CD14-positive monocyte (primary cell): ENCODE measurements at regions not wholly inside any gene's neighbourhood (a gene's known extent, or its start where the extent isn't known, plus 50 kb on each side); places are given as distances from the start of the nearest gene placed in this dataset.

ENCODE experiments used
- DNase-seq, 3 donors: peaks; one replicate each; pipeline ENCODE4 v3.0.0-alpha.2; 2011 to 2022
- H2AFZ ChIP-seq: 2 replicates; pipeline ENCODE4 v1.6.0; 2012; ENCODE audit warnings: mild to moderate bottlenecking, low read depth, low read length, inconsistent platforms; ENCODE audit not compliant: insufficient read depth, poor library complexity, severe bottlenecking
- H3K27ac ChIP-seq, 2 donors: 1 replicate in 1 of 2; 2 replicates in 1 of 2; pipeline ENCODE4 v1.5.1; 2012 to 2013; ENCODE audit warnings: low read length in 2 of 2, control low read depth in 1 of 2, inconsistent platforms in 1 of 2, low read depth in 1 of 2, mild to moderate bottlenecking in 1 of 2
- H3K27me3 ChIP-seq, 2 donors: one replicate each; pipeline versions ENCODE4 v1.6.0 to v1.6.1; 2011 to 2013; ENCODE audit warnings: low read length in 2 of 2; ENCODE audit not compliant: control insufficient read depth in 2 of 2, insufficient read depth in 2 of 2
- H3K36me3 ChIP-seq, 2 donors: replicated peaks in 1 of 2; 1 replicate in 1 of 2; 2 replicates in 1 of 2; pipeline versions ENCODE4 v1.5.1 to v1.6.1; 2012 to 2013; ENCODE audit warnings: low read length in 2 of 2, control low read depth in 1 of 2, inconsistent platforms in 1 of 2, mild to moderate bottlenecking in 1 of 2; ENCODE audit not compliant: insufficient read depth in 2 of 2, control insufficient read depth in 1 of 2
- H3K4me1 ChIP-seq, 2 donors: 1 replicate in 1 of 2; 2 replicates in 1 of 2; pipeline versions ENCODE4 v1.5.1 to v1.6.1; 2012 to 2013; ENCODE audit warnings: low read length in 2 of 2, control low read depth in 1 of 2, inconsistent platforms in 1 of 2, mild to moderate bottlenecking in 1 of 2, moderate library complexity in 1 of 2; ENCODE audit not compliant: insufficient read depth in 2 of 2, control insufficient read depth in 1 of 2
- H3K4me2 ChIP-seq: replicated peaks from 2 replicates; pipeline ENCODE3; 2012; ENCODE audit warnings: low read length, moderate library complexity, mild to moderate bottlenecking; ENCODE audit not compliant: poor library complexity, severe bottlenecking; ENCODE audit errors: extremely low read depth
- H3K4me3 ChIP-seq, 3 experiments: fragments of 200-600 bp in 1 of 3; sonication (generic) in 1 of 3; replicated peaks in 1 of 3; 1 replicate in 2 of 3; 2 replicates in 1 of 3; pipeline ENCODE4 v1.5.1; 2011 to 2013; ENCODE audit warnings: low read length in 3 of 3, mild to moderate bottlenecking in 3 of 3, control low read depth in 2 of 3, low read depth in 2 of 3, inconsistent platforms in 1 of 3, moderate library complexity in 1 of 3
- H3K79me2 ChIP-seq: 2 replicates; pipeline ENCODE4 v1.6.0; 2012; ENCODE audit warnings: mild to moderate bottlenecking, control low read depth, inconsistent platforms, low read length, moderate library complexity; ENCODE audit not compliant: insufficient read depth
- H3K9ac ChIP-seq: 2 replicates; pipeline ENCODE4 v1.6.0; 2017; ENCODE audit warnings: low read length, mild to moderate bottlenecking; ENCODE audit not compliant: insufficient read depth, poor library complexity, severe bottlenecking
- H3K9me3 ChIP-seq, 2 donors: replicated peaks in 1 of 2; 1 replicate in 1 of 2; 2 replicates in 1 of 2; pipeline versions ENCODE4 v1.5.1 to v1.6.1; 2012 to 2013; ENCODE audit warnings: low read length in 2 of 2, control low read depth in 1 of 2; ENCODE audit not compliant: control insufficient read depth in 1 of 2, insufficient read depth in 1 of 2
- H4K20me1 ChIP-seq: 2 replicates; pipeline ENCODE4 v1.6.0; 2012; ENCODE audit warnings: mild to moderate bottlenecking, low read length, control low read depth, moderate library complexity; ENCODE audit not compliant: insufficient read depth
- H3K27ac Mint-ChIP-seq, 7 donors: one replicate each; pipeline ENCODE4 v1.8.0; 2020; ENCODE audit warnings: mild to moderate bottlenecking in 7 of 7, mixed read lengths in 7 of 7, moderate library complexity in 6 of 7, inconsistent platforms in 2 of 7
- H3K27me3 Mint-ChIP-seq, 3 donors: one replicate each; pipeline ENCODE4 v1.8.0; 2021 to 2022; ENCODE audit warnings: low read depth in 3 of 3, mild to moderate bottlenecking in 3 of 3, mixed read lengths in 3 of 3, moderate library complexity in 3 of 3, inconsistent platforms in 1 of 3
- H3K36me3 Mint-ChIP-seq, 2 donors: one replicate each; pipeline ENCODE4 v1.8.0; 2020; ENCODE audit warnings: mixed read lengths in 2 of 2, inconsistent platforms in 1 of 2, mild to moderate bottlenecking in 1 of 2
- H3K4me1 Mint-ChIP-seq: one replicate; pipeline ENCODE4 v1.8.0; 2020; ENCODE audit warnings: mild to moderate bottlenecking, mixed read lengths
- H3K4me3 Mint-ChIP-seq, 2 donors: one replicate each; pipeline ENCODE4 v1.8.0; 2020; ENCODE audit warnings: mild to moderate bottlenecking in 2 of 2, mixed read lengths in 2 of 2, moderate library complexity in 1 of 2
- H3K9me3 Mint-ChIP-seq, 7 donors: one replicate each; pipeline ENCODE4 v1.8.0; 2020 to 2022; ENCODE audit warnings: mixed read lengths in 7 of 7, mild to moderate bottlenecking in 6 of 7, moderate library complexity in 6 of 7, inconsistent platforms in 2 of 7
- WGBS: methylation state at CpG from one replicate; pipeline ENCODE4 v1.1.5; 2013; ENCODE audit warnings: missing lambda C conversion rate; ENCODE audit not compliant: insufficient coverage; 5-methylcytosine and 5-hydroxymethylcytosine counted together
- intact Hi-C, 2 donors: fragments of 100-400 bp; cut with micrococcal nuclease; formaldehyde crosslinking; loops; one replicate each; pipeline versions ENCODE4 v1.15.0 to v1.15.1; 2023
- TF ChIP-seq, protein P1 (sequence below): fragments of 200-600 bp; IDR thresholded peaks from one replicate; pipeline ENCODE4 v1.8.0; 2022; ENCODE audit warnings: antibody characterized with exemption, mild to moderate bottlenecking

DNA sequence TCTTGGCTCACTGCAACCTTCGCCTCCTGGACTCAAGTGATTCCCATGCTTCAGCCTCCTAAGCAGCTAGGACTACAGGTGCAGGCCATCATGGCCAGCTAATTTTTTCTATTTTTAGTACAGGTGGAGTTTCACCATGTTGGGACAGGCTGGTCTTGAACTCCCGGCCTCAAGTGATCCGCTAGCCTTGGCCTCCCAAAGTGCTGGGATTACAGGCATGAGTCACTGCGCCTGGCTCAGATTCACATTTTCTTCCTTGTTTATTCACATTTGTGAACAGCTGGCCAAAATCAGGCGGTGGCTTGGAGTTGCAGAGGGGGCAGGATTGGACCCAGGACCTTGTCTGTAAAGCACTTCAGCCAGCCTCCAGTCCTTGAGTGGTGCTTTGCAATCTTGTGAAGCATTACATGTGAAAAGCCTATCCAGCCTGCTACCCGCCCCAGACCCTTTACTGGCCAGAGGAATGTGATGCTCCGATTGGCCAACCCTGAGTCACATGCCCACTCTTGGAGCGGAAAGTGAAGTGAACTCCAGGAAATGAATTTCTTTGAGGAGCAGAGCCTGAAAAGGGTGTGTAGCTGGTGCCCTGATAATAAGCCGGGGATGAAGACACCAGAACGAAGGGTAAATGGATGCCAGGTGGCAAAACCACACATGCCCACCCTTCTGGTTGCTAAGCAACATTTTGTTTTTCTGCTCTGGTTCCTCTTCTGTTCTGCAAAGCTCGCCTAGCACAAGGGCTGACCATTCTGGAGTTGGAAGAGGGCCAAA is 62.6 kb upstream of the PTPRJ start:
- intact Hi-C loops: no loop called here

DNA sequence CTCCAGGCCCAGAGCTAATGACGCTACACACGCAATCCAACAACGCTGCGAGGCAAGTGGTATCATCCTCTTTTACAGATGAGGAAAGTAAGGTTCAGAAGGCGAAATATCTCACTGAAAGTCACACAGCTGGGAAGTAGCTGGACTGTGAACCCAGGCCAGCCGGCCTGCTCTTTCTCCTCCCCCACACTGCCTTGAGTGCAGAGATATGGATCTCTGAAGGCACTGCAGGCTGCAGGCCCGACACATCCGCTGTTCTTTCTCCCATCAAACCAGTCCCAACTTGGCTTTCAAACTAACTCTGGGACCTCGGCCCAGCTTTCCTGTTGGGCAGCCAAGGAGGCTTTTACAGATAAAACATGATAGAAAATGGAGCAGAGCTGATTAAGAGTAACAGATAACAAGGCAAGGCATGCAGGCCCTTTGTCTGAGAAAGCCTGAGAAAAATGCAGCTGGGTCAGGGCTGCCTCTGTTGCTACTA is 64.0 kb upstream of the PTPRJ start:
- H3K27me3 Mint-ChIP-seq: peaks cover 0 to 2% (median 0%) of the 10 kb centered on the region in 3 donors
- Histone ChIP-seq H3K36me3 (no peaks in the 10 kb centered on the region), H3K27me3 (no peaks in the 10 kb centered on the region), H2AFZ (no peak overlapping the region), H3K27ac (no peak overlapping the region), H3K9me3 (no peaks in the 10 kb centered on the region), H3K4me2 (no peak overlapping the region), H3K4me1 (peaks cover 37 to 49% of the 10 kb centered on the region in 2 donors), H3K79me2 (no peaks in the 10 kb centered on the region), H3K4me3 (no peak overlapping the region), H3K9ac (no peak overlapping the region), H4K20me1 (no peaks in the 10 kb centered on the region)
- H3K9me3 Mint-ChIP-seq: peaks cover 0 to 3% (median 0%) of the 10 kb centered on the region in 7 donors
- 80% methylated on average over 1 of the region's 9 CpGs for WGBS
- no peak overlapping the region for H3K4me3 Mint-ChIP-seq
- TF ChIP-seq, protein P1, sequence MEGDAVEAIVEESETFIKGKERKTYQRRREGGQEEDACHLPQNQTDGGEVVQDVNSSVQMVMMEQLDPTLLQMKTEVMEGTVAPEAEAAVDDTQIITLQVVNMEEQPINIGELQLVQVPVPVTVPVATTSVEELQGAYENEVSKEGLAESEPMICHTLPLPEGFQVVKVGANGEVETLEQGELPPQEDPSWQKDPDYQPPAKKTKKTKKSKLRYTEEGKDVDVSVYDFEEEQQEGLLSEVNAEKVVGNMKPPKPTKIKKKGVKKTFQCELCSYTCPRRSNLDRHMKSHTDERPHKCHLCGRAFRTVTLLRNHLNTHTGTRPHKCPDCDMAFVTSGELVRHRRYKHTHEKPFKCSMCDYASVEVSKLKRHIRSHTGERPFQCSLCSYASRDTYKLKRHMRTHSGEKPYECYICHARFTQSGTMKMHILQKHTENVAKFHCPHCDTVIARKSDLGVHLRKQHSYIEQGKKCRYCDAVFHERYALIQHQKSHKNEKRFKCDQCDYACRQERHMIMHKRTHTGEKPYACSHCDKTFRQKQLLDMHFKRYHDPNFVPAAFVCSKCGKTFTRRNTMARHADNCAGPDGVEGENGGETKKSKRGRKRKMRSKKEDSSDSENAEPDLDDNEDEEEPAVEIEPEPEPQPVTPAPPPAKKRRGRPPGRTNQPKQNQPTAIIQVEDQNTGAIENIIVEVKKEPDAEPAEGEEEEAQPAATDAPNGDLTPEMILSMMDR: no peak
- intact Hi-C loops: no loop called here
- DNase-seq: no peak
- peak overlapping the region in 5 of 7 donors; percentile 10 to 57 (median 37) for H3K27ac Mint-ChIP-seq
- peaks cover 55% of the 10 kb centered on the region for H3K4me1 Mint-ChIP-seq
- H3K36me3 Mint-ChIP-seq: no peaks in the 10 kb centered on the region

More for the DNA sequence above, 62.6 kb upstream of the PTPRJ start:
- Histone ChIP-seq H3K4me1 (peaks cover 30 to 42% of the 10 kb centered on the region in 2 donors), H3K27me3 (no peaks in the 10 kb centered on the region), H3K4me3 (peak overlapping the region; percentile 18 to 51 (median 28)), H3K79me2 (no peaks in the 10 kb centered on the region), H3K9ac (no peak overlapping the region), H2AFZ (peak overlapping the region; percentile 50), H3K36me3 (no peaks in the 10 kb centered on the region), H4K20me1 (no peaks in the 10 kb centered on the region), H3K27ac (peak overlapping the region; percentile 67 to 78), H3K4me2 (peak overlapping the region; percentile 54), H3K9me3 (no peaks in the 10 kb centered on the region)
- peak; percentile 66 to 77 (median 67) for DNase-seq
- H3K4me3 Mint-ChIP-seq: peak overlapping the region; percentile 13 to 78
- H3K9me3 Mint-ChIP-seq: peaks cover 0 to 3% (median 0%) of the 10 kb centered on the region in 7 donors
- H3K4me1 Mint-ChIP-seq: peaks cover 47% of the 10 kb centered on the region
- TF ChIP-seq, protein P1: no peak
- H3K27ac Mint-ChIP-seq: peak overlapping the region; percentile 87 to 96 (median 91)
- WGBS: 0% methylated on average over 2 of the region's 11 CpGs
- H3K27me3 Mint-ChIP-seq: peaks cover 0 to 2% (median 0%) of the 10 kb centered on the region in 3 donors
- H3K36me3 Mint-ChIP-seq: no peaks in the 10 kb centered on the region
